OCI-LY7 (cell line): ENCODE measurements at regions not wholly inside any gene's neighbourhood (a gene's known extent, or its start where the extent isn't known, plus 50 kb on each side); places are given as distances from the start of the nearest gene placed in this dataset.
A peak's percentile ranks its signal among the peaks of the same experiment; 100 is the strongest.

Source experiments
- BruUV-seq: library from RNA; stranded (reverse); fragments of 400-500 nt; replicated peaks from 2 replicates; lab custom pipeline; 2021; lab: Mats Ljungman, UMichigan
- CTCF ChIA-PET: fragments of 300-600 bp; sonication (Branson Sonifier 250); formaldehyde crosslinking; loops from one replicate; lab custom pipeline; 2022; ENCODE audit warnings: antibody characterized with exemption; ENCODE audit not compliant: unreplicated experiment; lab: Charles Lee
- POLR2A ChIA-PET: fragments of 300-600 bp; sonication (Branson Sonifier 250); formaldehyde crosslinking; loops from one replicate; lab custom pipeline; 2022; ENCODE audit warnings: antibody characterized with exemption; lab: Charles Lee
- DNase-seq: peaks from one replicate; pipeline ENCODE4 v3.0.0-alpha.2; 2015; ENCODE audit warnings: low spot score
- H2AFZ ChIP-seq: fragments of 200-600 bp; sonication (generic), shearing (Covaris generic); 2 replicates; pipeline ENCODE4 v1.6.1; 2014; ENCODE audit warnings: mild to moderate bottlenecking, antibody characterized with exemption, low read length, moderate library complexity
- H3K27ac ChIP-seq: fragments of 200-600 bp; sonication (generic); 2 replicates; pipeline ENCODE4 v1.5.1; 2014; ENCODE audit warnings: mixed run types, low read depth, mild to moderate bottlenecking, moderate library complexity, low read length, inconsistent platforms; ENCODE audit not compliant: poor library complexity, severe bottlenecking
- H3K36me3 ChIP-seq: fragments of 200-600 bp; sonication (generic); 2 replicates; pipeline ENCODE4 v1.6.1; 2014; ENCODE audit warnings: mild to moderate bottlenecking, antibody characterized with exemption, low read length, moderate library complexity, mixed read lengths; ENCODE audit not compliant: insufficient read depth
- H3K4me1 ChIP-seq: fragments of 200-600 bp; sonication (generic); 2 replicates; pipeline ENCODE4 v1.5.1; 2014; ENCODE audit warnings: mild to moderate bottlenecking, low read length; ENCODE audit not compliant: insufficient read depth, poor library complexity, severe bottlenecking
- H3K4me2 ChIP-seq: fragments of 200-600 bp; sonication (generic); 2 replicates; pipeline ENCODE4 v1.6.1; 2014; ENCODE audit warnings: mild to moderate bottlenecking, low read length
- H3K4me3 ChIP-seq: fragments of 200-600 bp; sonication (generic); 2 replicates; pipeline ENCODE4 v1.5.1; 2014; ENCODE audit warnings: mild to moderate bottlenecking, low read depth, low read length; ENCODE audit not compliant: poor library complexity, severe bottlenecking
- H3K79me2 ChIP-seq: fragments of 200-600 bp; sonication (generic); 2 replicates; pipeline ENCODE4 v1.6.1; 2016; ENCODE audit warnings: low read depth, mild to moderate bottlenecking, low read length, moderate library complexity, mixed read lengths; ENCODE audit not compliant: insufficient read depth
- H3K9me2 ChIP-seq: fragments of 200-600 bp; sonication (generic); 2 replicates; pipeline ENCODE4 v1.6.1; 2016; ENCODE audit warnings: mild to moderate bottlenecking, low read length, mixed read lengths; ENCODE audit not compliant: insufficient read depth
- H3K9me3 ChIP-seq: fragments of 200-600 bp; sonication (generic); 2 replicates; pipeline ENCODE4 v1.6.1; 2014; ENCODE audit warnings: mild to moderate bottlenecking, mixed run types, low read length, mixed read lengths
- H4K20me1 ChIP-seq: fragments of 200-600 bp; sonication (generic); 2 replicates; pipeline ENCODE4 v1.6.1; 2014; ENCODE audit warnings: mild to moderate bottlenecking, antibody characterized with exemption, low read length, moderate library complexity, mixed read lengths; ENCODE audit not compliant: insufficient read depth
- EZH2phosphoT487 ChIP-seq: fragments of 200-600 bp; sonication (generic); IDR thresholded peaks from 2 replicates; pipeline ENCODE4 v1.6.1; 2018; ENCODE audit warnings: low read depth, borderline replicate concordance, mild to moderate bottlenecking, mixed run types, antibody characterized with exemption, low read length, moderate library complexity, mixed read lengths
- intact Hi-C: fragments of 100-400 bp; cut with micrococcal nuclease; formaldehyde crosslinking; loops from one replicate; pipeline ENCODE4 v1.10.0; 2022; ENCODE audit not compliant: unreplicated experiment
- TF ChIP-seq, protein P1 (sequence below): fragments of 200-600 bp; sonication (generic); conservative IDR thresholded peaks from 2 replicates; pipeline ENCODE4 v1.5.1; 2014; ENCODE audit warnings: mild to moderate bottlenecking, antibody characterized with exemption, low read length, moderate library complexity, mixed read lengths

DNA sequence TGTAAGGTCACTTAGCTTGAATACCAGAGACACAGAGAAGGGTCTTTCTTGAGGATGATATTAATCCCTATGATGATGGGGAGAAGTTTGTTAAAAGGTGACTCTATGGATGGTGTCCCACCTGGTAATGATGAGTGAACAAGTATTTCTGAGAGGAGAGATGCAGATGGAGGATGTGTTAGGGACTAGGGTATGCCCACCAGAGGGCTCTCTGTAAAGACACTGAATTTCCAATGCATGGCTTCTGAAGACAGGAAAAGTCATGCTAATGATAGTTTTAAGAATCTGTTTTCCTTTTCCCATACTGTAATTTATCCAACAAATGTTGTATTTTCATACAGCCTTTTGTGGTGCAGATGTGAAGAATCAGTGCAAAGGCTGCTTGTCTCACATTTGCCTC is 1250.9 kb upstream of the CELF2 start:
- H3K79me2 ChIP-seq: no peaks in the 10 kb centered on the region
- no peaks in the 10 kb centered on the region for H3K9me2 ChIP-seq
- H3K4me3 ChIP-seq: no peak overlapping the region
- POLR2A ChIA-PET: interaction anchor here (1.3 to 1.5 kb wide), 2 partner anchors 9 to 11 kb away, joined by 3 to 5 read pairs; no protein-coding TSS in a partner anchor
- CTCF ChIA-PET: no interaction called here
- intact Hi-C loops: no loop called here
- H4K20me1 ChIP-seq: no peaks in the 10 kb centered on the region
- H3K27ac ChIP-seq: no peak overlapping the region
- TF ChIP-seq, protein P1, sequence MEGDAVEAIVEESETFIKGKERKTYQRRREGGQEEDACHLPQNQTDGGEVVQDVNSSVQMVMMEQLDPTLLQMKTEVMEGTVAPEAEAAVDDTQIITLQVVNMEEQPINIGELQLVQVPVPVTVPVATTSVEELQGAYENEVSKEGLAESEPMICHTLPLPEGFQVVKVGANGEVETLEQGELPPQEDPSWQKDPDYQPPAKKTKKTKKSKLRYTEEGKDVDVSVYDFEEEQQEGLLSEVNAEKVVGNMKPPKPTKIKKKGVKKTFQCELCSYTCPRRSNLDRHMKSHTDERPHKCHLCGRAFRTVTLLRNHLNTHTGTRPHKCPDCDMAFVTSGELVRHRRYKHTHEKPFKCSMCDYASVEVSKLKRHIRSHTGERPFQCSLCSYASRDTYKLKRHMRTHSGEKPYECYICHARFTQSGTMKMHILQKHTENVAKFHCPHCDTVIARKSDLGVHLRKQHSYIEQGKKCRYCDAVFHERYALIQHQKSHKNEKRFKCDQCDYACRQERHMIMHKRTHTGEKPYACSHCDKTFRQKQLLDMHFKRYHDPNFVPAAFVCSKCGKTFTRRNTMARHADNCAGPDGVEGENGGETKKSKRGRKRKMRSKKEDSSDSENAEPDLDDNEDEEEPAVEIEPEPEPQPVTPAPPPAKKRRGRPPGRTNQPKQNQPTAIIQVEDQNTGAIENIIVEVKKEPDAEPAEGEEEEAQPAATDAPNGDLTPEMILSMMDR: peak; percentile 57
- no peak for TF ChIP-seq EZH2phosphoT487
- H3K36me3 ChIP-seq: no peaks in the 10 kb centered on the region
- no TSS peak for BruUV-seq
- no peaks in the 10 kb centered on the region for H3K4me1 ChIP-seq
- H2AFZ ChIP-seq: no peak overlapping the region
- no peaks in the 10 kb centered on the region for H3K9me3 ChIP-seq
- no peak overlapping the region for H3K4me2 ChIP-seq
- DNase-seq: peak; percentile 15

- DNase-seq: no peak
- no peaks in the 10 kb centered on the region for H3K36me3 ChIP-seq
- no peak overlapping the region for H3K4me2 ChIP-seq
- H2AFZ ChIP-seq: no peak overlapping the region
- ChIA-PET POLR2A (interaction anchor here (0.7 to 1.1 kb wide), 3 partner anchors 9 to 306 kb away, joined by 3 to 5 read pairs (median 4); no protein-coding TSS in a partner anchor), CTCF (no interaction called here)
- H3K4me1 ChIP-seq: no peaks in the 10 kb centered on the region
- no peak overlapping the region for H3K27ac ChIP-seq
- TF ChIP-seq, protein P1: no peak
- no peak for TF ChIP-seq EZH2phosphoT487
- no peaks in the 10 kb centered on the region for H3K9me3 ChIP-seq
- no peak overlapping the region for H3K4me3 ChIP-seq
- BruUV-seq: no TSS peak
- H3K9me2 ChIP-seq: no peaks in the 10 kb centered on the region
- H3K79me2 ChIP-seq: no peaks in the 10 kb centered on the region
- intact Hi-C loops: no loop called here
- H4K20me1 ChIP-seq: no peaks in the 10 kb centered on the region
Observed at GRCh38 chr10:9781666-9782065, 1236.0 kb upstream of the CELF2 start.

- H3K36me3 ChIP-seq: no peaks in the 10 kb centered on the region
- TF ChIP-seq, protein P1: no peak
- no peak for TF ChIP-seq EZH2phosphoT487
- intact Hi-C loops: no loop called here
- no peaks in the 10 kb centered on the region for H4K20me1 ChIP-seq
- no peak for DNase-seq
- no peaks in the 10 kb centered on the region for H3K4me1 ChIP-seq
- no peak overlapping the region for H2AFZ ChIP-seq
- no peaks in the 10 kb centered on the region for H3K9me3 ChIP-seq
- ChIA-PET CTCF (no interaction called here), POLR2A (interaction anchor here (0.6 to 1.6 kb wide), 4 partner anchors 12 to 1047 kb away, joined by 3 to 4 read pairs (median 4); no protein-coding TSS in a partner anchor)
- H3K79me2 ChIP-seq: no peaks in the 10 kb centered on the region
- H3K9me2 ChIP-seq: no peaks in the 10 kb centered on the region
- no peak overlapping the region for H3K4me3 ChIP-seq
- H3K27ac ChIP-seq: no peak overlapping the region
- no TSS peak for BruUV-seq
- no peak overlapping the region for H3K4me2 ChIP-seq
Observed at GRCh38 chr10:9786101-9786500, 1231.6 kb upstream of the CELF2 start.
